ENCODE measurements at regions not wholly inside any gene's neighbourhood (a gene's known extent, or its start where the extent isn't known, plus 50 kb on each side); places are given as distances from the start of the nearest gene placed in this dataset.

DNA sequence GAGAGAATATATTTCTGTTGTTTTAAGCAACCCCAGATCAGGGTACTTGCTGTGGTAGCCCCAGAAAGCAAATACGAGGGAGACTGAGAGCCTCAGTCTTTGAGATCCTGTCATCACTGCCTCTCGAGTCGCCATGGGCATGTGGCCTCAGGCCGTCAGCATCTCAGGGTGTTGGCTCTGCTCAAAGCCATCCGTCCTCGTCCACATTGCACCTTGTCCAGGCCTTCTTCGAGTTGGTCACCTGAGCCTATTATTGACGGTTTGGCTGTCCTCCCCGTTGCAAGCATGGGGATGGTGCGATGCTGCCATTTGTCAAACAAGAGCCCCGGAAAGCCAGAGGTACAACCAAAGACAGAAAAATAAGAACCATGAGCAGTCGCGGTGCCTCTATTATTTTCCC, 136.9 kb downstream of the IRF8 start:
- TF ChIP-seq EZH2 (IDR thresholded peaks at IDR 0.05; ENCODE audit: low read length, unreplicated experiment) (no peak), EZH2phosphoT487 (IDR thresholded peaks at IDR 0.05; ENCODE audit: borderline replicate concordance, low read length) (no peak)
- TF ChIP-seq, protein P1, sequence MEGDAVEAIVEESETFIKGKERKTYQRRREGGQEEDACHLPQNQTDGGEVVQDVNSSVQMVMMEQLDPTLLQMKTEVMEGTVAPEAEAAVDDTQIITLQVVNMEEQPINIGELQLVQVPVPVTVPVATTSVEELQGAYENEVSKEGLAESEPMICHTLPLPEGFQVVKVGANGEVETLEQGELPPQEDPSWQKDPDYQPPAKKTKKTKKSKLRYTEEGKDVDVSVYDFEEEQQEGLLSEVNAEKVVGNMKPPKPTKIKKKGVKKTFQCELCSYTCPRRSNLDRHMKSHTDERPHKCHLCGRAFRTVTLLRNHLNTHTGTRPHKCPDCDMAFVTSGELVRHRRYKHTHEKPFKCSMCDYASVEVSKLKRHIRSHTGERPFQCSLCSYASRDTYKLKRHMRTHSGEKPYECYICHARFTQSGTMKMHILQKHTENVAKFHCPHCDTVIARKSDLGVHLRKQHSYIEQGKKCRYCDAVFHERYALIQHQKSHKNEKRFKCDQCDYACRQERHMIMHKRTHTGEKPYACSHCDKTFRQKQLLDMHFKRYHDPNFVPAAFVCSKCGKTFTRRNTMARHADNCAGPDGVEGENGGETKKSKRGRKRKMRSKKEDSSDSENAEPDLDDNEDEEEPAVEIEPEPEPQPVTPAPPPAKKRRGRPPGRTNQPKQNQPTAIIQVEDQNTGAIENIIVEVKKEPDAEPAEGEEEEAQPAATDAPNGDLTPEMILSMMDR (conservative IDR thresholded peaks at IDR 0.05; ENCODE audit: low read depth, low read length) = no peak

Data from PC-3 (cell line).